K562 (cell line): ENCODE measurements at regions not wholly inside any gene's neighbourhood (a gene's known extent, or its start where the extent isn't known, plus 50 kb on each side); places are given as distances from the start of the nearest gene placed in this dataset.
"Not testable (repeated sequence)": the region's sequence is repeated elsewhere in the genome, so short reads cannot be mapped to it uniquely, and the experiment has no call there.

Experiments
- ATAC-seq: fragments of 200-7000 bp; cut with Tn5 transposase; 3 replicates; pipeline ENCODE4 v1.9.1; 2020; ENCODE audit warnings: moderate library complexity
- BruUV-seq: library from RNA; stranded (reverse); fragments of 400-500 nt; replicated peaks from 2 replicates; lab custom pipeline; 2021; lab: Mats Ljungman, UMichigan
- CTCF ChIA-PET: fragments of 300-600 bp; formaldehyde crosslinking; extraction: SDS; loops from one replicate; lab custom pipeline; 2021; ENCODE audit warnings: low intra/inter-chr PET ratio; lab: Yijun Ruan, JAX
- POLR2A ChIA-PET: fragments of 300-600, 350-650 bp; sonication (Branson Sonifier 250); formaldehyde crosslinking; extraction: SDS; loops from one replicate; lab custom pipeline; 2021; ENCODE audit warnings: antibody characterized with exemption, inconsistent platforms; lab: Yijun Ruan, JAX
- DNase-seq, 4 experiments: peaks; one replicate each; pipeline versions ENCODE4 v3.0.0 to v3.0.0-alpha.2; 2011 to 2018; ENCODE audit warnings: low spot score in 3 of 4, mixed read lengths in 3 of 4; ENCODE audit errors: extremely low read depth in 1 of 4
- FAIRE-seq: peaks from 2 replicates; lab custom pipeline; 2011; peaks lifted over from hg19 to GRCh38; lab: Jason Lieb, UNC
- H2AFZ ChIP-seq: 2 replicates; pipeline ENCODE4 v1.6.0; 2011; ENCODE audit warnings: low read depth, low read length, control low read depth, inconsistent platforms
- H3K27ac ChIP-seq: fragments of 200-600 bp; 3 replicates; pipeline ENCODE4 v1.8.0; 2011; ENCODE audit warnings: low read depth, mild to moderate bottlenecking, control low read depth, inconsistent platforms, low read length, moderate library complexity, mixed read lengths; ENCODE audit errors: extremely low read depth
- H3K27me3 ChIP-seq, 2 experiments: fragments of 300-600 bp in 1 of 2; 2 replicates in 1 of 2; 3 replicates in 1 of 2; pipeline versions ENCODE4 v1.6.0 to v1.8.0; 2011; ENCODE audit warnings: inconsistent platforms in 2 of 2, low read length in 2 of 2, mild to moderate bottlenecking in 1 of 2, mixed read lengths in 1 of 2, moderate library complexity in 1 of 2; ENCODE audit not compliant: control insufficient read depth in 2 of 2, insufficient read depth in 2 of 2
- H3K36me3 ChIP-seq: fragments of 300-600 bp; 3 replicates; pipeline ENCODE4 v1.8.0; 2011; ENCODE audit warnings: mild to moderate bottlenecking, low read length, inconsistent platforms; ENCODE audit not compliant: control insufficient read depth, insufficient read depth
- H3K4me1 ChIP-seq, 2 experiments: fragments of 200-600 bp in 1 of 2; replicated peaks in 1 of 2; 2 replicates in 1 of 2; 3 replicates in 1 of 2; pipeline versions ENCODE4 v1.5.1 to v1.8.0; 2011; ENCODE audit warnings: inconsistent platforms in 2 of 2, low read length in 2 of 2, mild to moderate bottlenecking in 1 of 2, mixed read lengths in 1 of 2, moderate library complexity in 1 of 2; ENCODE audit not compliant: control insufficient read depth in 2 of 2, insufficient read depth in 2 of 2
- H3K4me2 ChIP-seq: 2 replicates; pipeline ENCODE4 v1.6.1; 2011; ENCODE audit warnings: low read length, control low read depth, inconsistent platforms, mixed read lengths; ENCODE audit not compliant: insufficient read depth
- H3K4me3 ChIP-seq: fragments of 200-600 bp; sonication (generic), shearing (Covaris generic); 2 replicates; pipeline ENCODE4 v1.5.1; 2016; ENCODE audit warnings: control low read depth, inconsistent platforms
- H3K79me2 ChIP-seq: fragments of 200-600 bp; 3 replicates; pipeline ENCODE4 v1.8.0; 2011; ENCODE audit warnings: low read length, inconsistent platforms; ENCODE audit not compliant: control insufficient read depth, insufficient read depth
- H3K9ac ChIP-seq, 2 experiments: 2 replicates each; pipeline versions ENCODE4 v1.6.0 to v1.6.1; 2011; ENCODE audit warnings: low read depth in 2 of 2, low read length in 2 of 2, control low read depth in 1 of 2, inconsistent platforms in 1 of 2, mild to moderate bottlenecking in 1 of 2, mixed read lengths in 1 of 2; ENCODE audit not compliant: insufficient read depth in 1 of 2
- H3K9me1 ChIP-seq: one replicate; pipeline ENCODE4 v1.6.0; 2011; ENCODE audit warnings: inconsistent platforms, mild to moderate bottlenecking, low read length, moderate library complexity; ENCODE audit not compliant: control insufficient read depth, insufficient read depth
- H3K9me3 ChIP-seq: replicated peaks from 2 replicates; pipeline ENCODE4 v1.5.1; 2011; ENCODE audit warnings: low read depth, low read length, inconsistent platforms; ENCODE audit not compliant: control insufficient read depth, insufficient read depth
- H4K20me1 ChIP-seq: replicated peaks from 2 replicates; pipeline ENCODE4 v1.6.1; 2011; ENCODE audit warnings: low read length, inconsistent platforms, mixed read lengths; ENCODE audit not compliant: control insufficient read depth, insufficient read depth
- POLR2H ChIP-seq: IDR thresholded peaks from 2 replicates; pipeline ENCODE4 v1.6.1; 2016; ENCODE audit warnings: missing genetic modification characterization, low read depth, mild to moderate bottlenecking, control low read depth, missing compliant biosample characterization, moderate library complexity
- ZNF408 ChIP-seq: fragments of 250-450 bp; sonication (Bioruptor Pico); IDR thresholded peaks from 2 replicates; pipeline ENCODE4 v1.4.0; 2020; ENCODE audit warnings: low read depth, mild to moderate bottlenecking, moderate library complexity
- WGBS: fragments of 100-300 bp; shearing (Covaris generic); methylation state at CpG from one replicate; pipeline ENCODE4 v1.1.6; 2016; ENCODE audit warnings: low coverage, mixed read lengths; ENCODE audit not compliant: insufficient coverage; ENCODE audit errors: missing lambda C conversion rate; 5-methylcytosine and 5-hydroxymethylcytosine counted together
- in situ Hi-C: fragments of 300-500 bp; cut with MboI; formaldehyde crosslinking; loops from 4 replicates; pipeline ENCODE4 v1.15.0; 2018; ENCODE audit warnings: inconsistent platforms, mixed read lengths
- intact Hi-C: fragments of 100-400 bp; cut with micrococcal nuclease; formaldehyde crosslinking; loops from 2 replicates; pipeline ENCODE4 v1.14.2; 2022

DNA sequence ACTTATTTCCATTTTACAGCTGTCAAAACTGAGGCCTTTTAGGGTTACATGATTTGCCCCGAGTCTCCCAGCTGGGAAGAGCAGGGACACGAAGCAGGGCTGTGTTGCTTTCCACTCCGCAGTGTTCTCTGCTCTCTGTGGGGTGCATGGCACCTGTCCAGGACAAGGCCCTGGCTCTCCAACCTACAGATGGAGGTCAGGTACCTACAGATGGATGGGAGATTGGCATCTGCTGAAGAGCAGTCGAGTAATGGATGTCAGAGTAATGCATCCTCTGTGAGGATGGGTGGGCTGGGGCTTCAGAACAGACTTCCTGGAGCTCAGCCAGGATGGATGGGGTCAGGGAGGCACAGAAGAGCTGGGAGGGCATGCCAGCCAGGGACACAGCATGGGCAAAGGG is 85.0 kb downstream of the EMX2 start (continued):
- no peak for TF ChIP-seq POLR2H (tag)
- TF ChIP-seq ZNF408 (CRISPR knock-in tag): no peak

DNA sequence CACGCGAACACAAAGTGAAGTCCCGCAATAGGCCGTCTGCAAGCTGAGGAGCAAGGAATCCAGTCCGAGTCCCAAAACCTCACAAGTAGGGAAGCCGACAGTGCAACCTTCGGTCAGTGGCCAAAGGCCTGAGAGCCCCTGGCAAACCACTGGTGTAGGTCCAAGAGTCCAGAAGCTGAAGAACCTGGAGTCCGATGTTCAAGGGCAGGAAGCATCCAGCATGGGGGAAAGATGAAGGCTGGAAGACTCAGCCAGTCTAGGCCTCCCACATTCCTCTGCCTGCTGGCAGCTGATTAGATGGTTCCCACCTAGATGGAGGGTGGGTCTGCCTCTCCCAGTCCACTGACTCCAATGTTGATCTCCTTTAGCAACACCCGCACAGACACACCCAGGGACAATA is 87.2 kb downstream of the EMX2 start:
- FAIRE-seq: not testable (repeated sequence)

More for the DNA sequence above, 87.2 kb downstream of the EMX2 start:
- DNase-seq, in situ Hi-C loops, H3K9me3 ChIP-seq, H3K36me3 ChIP-seq, H3K27ac ChIP-seq, H3K9ac ChIP-seq, intact Hi-C loops, H3K4me1 ChIP-seq, H2AFZ ChIP-seq, ATAC-seq, H3K4me2 ChIP-seq, BruUV-seq, CTCF ChIA-PET, H4K20me1 ChIP-seq, H3K9me1 ChIP-seq, H3K4me3 ChIP-seq, H3K79me2 ChIP-seq: not testable (repeated sequence)
- 1% methylated on average over 8 of the region's 9 CpGs for WGBS
- peaks cover 3 to 18% of the 10 kb centered on the region in 2 experiments; a peak in 3 of 5 replicates for H3K27me3 ChIP-seq
- POLR2A ChIA-PET: interaction anchor here (0.6 to 1.1 kb wide), 2 partner anchors 12 to 92 kb away, joined by 3 read pairs; no protein-coding TSS in a partner anchor
